IMR-90 (cell line): ENCODE measurements at regions not wholly inside any gene's neighbourhood (a gene's known extent, or its start where the extent isn't known, plus 50 kb on each side); places are given as distances from the start of the nearest gene placed in this dataset.

Source experiments
- ATAC-seq: fragments of 200-7000 bp; cut with Tn5 transposase; 2 replicates; pipeline ENCODE4 v1.9.1; 2020; ENCODE audit warnings: low read depth, mild to moderate bottlenecking, moderate library complexity
- BruUV-seq: library from RNA; stranded (reverse); fragments of 400-500 nt; replicated peaks from 2 replicates; lab custom pipeline; 2021; lab: Mats Ljungman, UMichigan
- CTCF ChIA-PET: fragments of 300-600 bp; formaldehyde crosslinking; extraction: SDS; loops from one replicate; lab custom pipeline; 2021; ENCODE audit warnings: antibody characterized with exemption; lab: Yijun Ruan, JAX
- POLR2A ChIA-PET: fragments of 300-600 bp; sonication (Branson Sonifier 250); formaldehyde crosslinking; loops from one replicate; lab custom pipeline; 2022; ENCODE audit warnings: antibody characterized with exemption; ENCODE audit not compliant: unreplicated experiment; lab: Charles Lee
- DNase-seq: peaks from one replicate; pipeline ENCODE4 v3.0.0; 2013
- H2AFZ ChIP-seq: replicated peaks from 2 replicates; pipeline ENCODE3; 2013; ENCODE audit warnings: low read length, mild to moderate bottlenecking; ENCODE audit not compliant: poor library complexity
- H2AK5ac ChIP-seq: 2 replicates; pipeline ENCODE4 v1.6.1; 2013; ENCODE audit warnings: low read depth, low read length, inconsistent platforms
- H2AK9ac ChIP-seq: replicated peaks from 2 replicates; pipeline ENCODE3; 2013; ENCODE audit warnings: mild to moderate bottlenecking, low read depth, low read length, moderate library complexity; ENCODE audit not compliant: poor library complexity
- H2BK120ac ChIP-seq: 2 replicates; pipeline ENCODE4 v1.6.1; 2013; ENCODE audit warnings: low read depth, low read length, inconsistent platforms
- H2BK15ac ChIP-seq: 3 replicates; pipeline ENCODE4 v1.6.1; 2013; ENCODE audit warnings: low read depth, low read length, inconsistent platforms
- H2BK20ac ChIP-seq: 2 replicates; pipeline ENCODE4 v1.6.1; 2013; ENCODE audit warnings: low read depth, mild to moderate bottlenecking, inconsistent platforms, low read length, moderate library complexity
- H2BK5ac ChIP-seq: 2 replicates; pipeline ENCODE4 v1.6.1; 2013; ENCODE audit warnings: mild to moderate bottlenecking, low read depth, low read length, inconsistent platforms; ENCODE audit not compliant: poor library complexity, severe bottlenecking
- H3K14ac ChIP-seq: replicated peaks from 2 replicates; pipeline ENCODE4 v1.6.1; 2013; ENCODE audit warnings: low read depth, low read length, inconsistent platforms
- H3K18ac ChIP-seq: 2 replicates; pipeline ENCODE4 v1.6.1; 2013; ENCODE audit warnings: low read depth, low read length, control low read depth
- H3K23ac ChIP-seq: 2 replicates; pipeline ENCODE4 v1.6.1; 2013; ENCODE audit warnings: low read depth, low read length, inconsistent platforms
- H3K27ac ChIP-seq: 2 replicates; pipeline ENCODE4 v1.5.1; 2013; ENCODE audit warnings: mild to moderate bottlenecking, control low read depth, low read length; ENCODE audit not compliant: insufficient read depth
- H3K27me3 ChIP-seq: 2 replicates; pipeline ENCODE4 v1.6.1; 2013; ENCODE audit warnings: low read length; ENCODE audit not compliant: control insufficient read depth, insufficient read depth
- H3K36me3 ChIP-seq: 2 replicates; pipeline ENCODE4 v1.6.1; 2013; ENCODE audit warnings: low read length, mixed read lengths; ENCODE audit not compliant: control insufficient read depth, insufficient read depth
- H3K4ac ChIP-seq: 2 replicates; pipeline ENCODE4 v1.6.1; 2013; ENCODE audit warnings: low read depth, low read length, inconsistent platforms
- H3K4me1 ChIP-seq: 2 replicates; pipeline ENCODE4 v1.6.1; 2013; ENCODE audit warnings: low read length, mixed read lengths; ENCODE audit not compliant: control insufficient read depth, insufficient read depth
- H3K4me2 ChIP-seq: 2 replicates; pipeline ENCODE4 v1.6.1; 2013; ENCODE audit warnings: low read depth, mild to moderate bottlenecking, control low read depth, low read length, moderate library complexity
- H3K4me3 ChIP-seq: 2 replicates; pipeline ENCODE4 v1.5.1; 2013; ENCODE audit warnings: low read depth, mild to moderate bottlenecking, control low read depth, low read length, moderate library complexity; ENCODE audit not compliant: insufficient read depth
- H3K56ac ChIP-seq: 2 replicates; pipeline ENCODE4 v1.6.1; 2013; ENCODE audit warnings: low read length, inconsistent platforms; ENCODE audit not compliant: insufficient read depth; ENCODE audit errors: extremely low read depth
- H3K79me1 ChIP-seq, 2 experiments: 2 replicates each; pipeline ENCODE4 v1.6.1; 2013; ENCODE audit warnings: low read length in 2 of 2, inconsistent platforms in 1 of 2, low read depth in 1 of 2
- H3K9ac ChIP-seq: 2 replicates; pipeline ENCODE4 v1.6.1; 2013; ENCODE audit warnings: low read depth, low read length, control low read depth
- H3K9me1 ChIP-seq: 2 replicates; pipeline ENCODE4 v1.6.1; 2013; ENCODE audit warnings: low read length, inconsistent platforms; ENCODE audit not compliant: insufficient read depth
- H3K9me3 ChIP-seq: 2 replicates; pipeline ENCODE4 v1.6.1; 2013; ENCODE audit warnings: low read length; ENCODE audit not compliant: control insufficient read depth, insufficient read depth
- H4K20me1 ChIP-seq: 2 replicates; pipeline ENCODE4 v1.6.1; 2013; ENCODE audit warnings: low read length, inconsistent platforms; ENCODE audit not compliant: insufficient read depth
- H4K5ac ChIP-seq: 2 replicates; pipeline ENCODE4 v1.6.1; 2013; ENCODE audit warnings: mild to moderate bottlenecking, low read depth, low read length, control low read depth
- H4K8ac ChIP-seq, 2 experiments: 2 replicates each; pipeline ENCODE4 v1.6.1; 2013; ENCODE audit warnings: low read depth in 2 of 2, low read length in 2 of 2, control low read depth in 1 of 2, inconsistent platforms in 1 of 2
- H4K91ac ChIP-seq: 2 replicates; pipeline ENCODE4 v1.6.1; 2013; ENCODE audit warnings: low read depth, low read length, inconsistent platforms; ENCODE audit not compliant: insufficient read depth
- BHLHE40 ChIP-seq: fragments of 150-350 bp; IDR thresholded peaks from 2 replicates; pipeline ENCODE4 v1.6.1; 2016; ENCODE audit warnings: mild to moderate bottlenecking, low read depth, low read length
- CEBPB ChIP-seq: IDR thresholded peaks from 2 replicates; pipeline ENCODE4 v1.6.1; 2012; ENCODE audit warnings: low read depth, low read length, improper control_type of control experiment
- CHD1 ChIP-seq: IDR thresholded peaks from 2 replicates; pipeline ENCODE4 v1.6.1; 2012; ENCODE audit warnings: low read depth, low read length, improper control_type of control experiment
- FOS ChIP-seq: fragments of 150-350 bp; IDR thresholded peaks from 2 replicates; pipeline ENCODE4 v1.6.1; 2016; ENCODE audit warnings: low read depth, low read length
- MAFK ChIP-seq: IDR thresholded peaks from 2 replicates; pipeline ENCODE4 v1.6.1; 2012; ENCODE audit warnings: low read depth, low read length, improper control_type of control experiment
- MAZ ChIP-seq: IDR thresholded peaks from 2 replicates; pipeline ENCODE4 v1.6.1; 2012; ENCODE audit warnings: low read depth, mild to moderate bottlenecking, low read length, improper control_type of control experiment, moderate library complexity, borderline replicate concordance
- MXI1 ChIP-seq: IDR thresholded peaks from 2 replicates; pipeline ENCODE4 v1.6.1; 2012; ENCODE audit warnings: low read depth, mild to moderate bottlenecking, low read length, moderate library complexity, borderline replicate concordance
- NFE2L2 ChIP-seq: fragments of 150-350 bp; IDR thresholded peaks from 2 replicates; pipeline ENCODE4 v1.6.1; 2016; ENCODE audit warnings: low read depth, mild to moderate bottlenecking, low read length
- POLR2A ChIP-seq: IDR thresholded peaks from 2 replicates; pipeline ENCODE4 v1.6.1; 2012; ENCODE audit warnings: mild to moderate bottlenecking, low read depth, low read length
- RAD21 ChIP-seq: IDR thresholded peaks from 2 replicates; pipeline ENCODE4 v1.6.1; 2012; ENCODE audit warnings: low read length, improper control_type of control experiment
- RCOR1 ChIP-seq: IDR thresholded peaks from 2 replicates; pipeline ENCODE4 v1.6.1; 2012; ENCODE audit warnings: mild to moderate bottlenecking, low read length, improper control_type of control experiment; ENCODE audit not compliant: insufficient replicate concordance
- RFX5 ChIP-seq: IDR thresholded peaks from 2 replicates; pipeline ENCODE4 v1.8.0; 2012; ENCODE audit warnings: low read depth, mild to moderate bottlenecking, low read length, moderate library complexity
- SMC3 ChIP-seq: fragments of 150-350 bp; IDR thresholded peaks from 2 replicates; pipeline ENCODE4 v1.6.1; 2016; ENCODE audit warnings: low read depth, mild to moderate bottlenecking, antibody characterized with exemption, low read length, moderate library complexity
- dilution Hi-C: fragments of 300-500 bp; cut with HindIII; formaldehyde crosslinking; loops from one replicate; pipeline ENCODE4 v1.14.3; 2018; ENCODE audit warnings: low sequenced_read_pairs; ENCODE audit not compliant: unreplicated experiment
- in situ Hi-C: fragments of 300-500 bp; cut with MboI; formaldehyde crosslinking; loops from 3 replicates; pipeline ENCODE4 v1.14.3; 2019; ENCODE audit warnings: low sequenced_read_pairs, inconsistent platforms, mixed read lengths
- intact Hi-C: fragments of 100-400 bp; cut with micrococcal nuclease; formaldehyde crosslinking; loops from 2 replicates; pipeline ENCODE4 v1.10.0; 2022
- TF ChIP-seq, protein P1 (sequence below): fragments of 150-350 bp; IDR thresholded peaks from 2 replicates; pipeline ENCODE4 v1.6.1; 2017; ENCODE audit warnings: mild to moderate bottlenecking, antibody characterized with exemption, low read length, low read depth
- TF ChIP-seq, protein P2 (sequence below): fragments of 150-350 bp; IDR thresholded peaks from 2 replicates; pipeline ENCODE4 v1.6.1; 2016; ENCODE audit warnings: low read depth, mild to moderate bottlenecking, low read length, moderate library complexity, borderline replicate concordance
- TF ChIP-seq, protein P3 (sequence below): conservative IDR thresholded peaks from 2 replicates; pipeline ENCODE4 v1.5.1; 2012; ENCODE audit warnings: mild to moderate bottlenecking, low read depth, low read length, improper control_type of control experiment

GRCh38 chr11:37926772-37927171, 1328.7 kb upstream of the RAG2 start:
- Histone ChIP-seq H2AFZ (no peak overlapping the region), H3K9ac (no peak overlapping the region), H2BK120ac (no peak overlapping the region), H3K79me1 (no peaks in the 10 kb centered on the region), H3K27ac (no peak overlapping the region), H3K4me3 (no peak overlapping the region), H4K91ac (no peak overlapping the region), H3K9me1 (no peaks in the 10 kb centered on the region), H3K9me3 (no peaks in the 10 kb centered on the region), H3K23ac (no peak overlapping the region), H3K27me3 (no peaks in the 10 kb centered on the region), H3K4me1 (no peaks in the 10 kb centered on the region), H4K8ac (no peak overlapping the region), H3K14ac (no peak overlapping the region), H2AK9ac (no peak overlapping the region), H3K56ac (no peak overlapping the region), H3K36me3 (no peaks in the 10 kb centered on the region), H3K4ac (no peak overlapping the region), H4K5ac (no peak overlapping the region), H2BK5ac (no peak overlapping the region), H2AK5ac (no peak overlapping the region), H2BK15ac (no peak overlapping the region), H3K18ac (no peak overlapping the region), H3K4me2 (no peak overlapping the region), H2BK20ac (no peak overlapping the region), H4K20me1 (no peaks in the 10 kb centered on the region)
- ChIA-PET CTCF (no interaction called here), POLR2A (no interaction called here)
- in situ Hi-C loops (loop anchor here (25.0 kb wide), 1 partner anchor 861 kb away; no protein-coding TSS in a partner anchor), dilution Hi-C loops (no loop called here), intact Hi-C loops (no loop called here)
- no peak for ATAC-seq
- BruUV-seq: no TSS peak
- no peak for DNase-seq
- TF ChIP-seq RCOR1 (no peak), MAZ (no peak), MXI1 (no peak), BHLHE40 (no peak), RFX5 (no peak), POLR2A (no peak), FOS (no peak), SMC3 (no peak), MAFK (no peak), RAD21 (no peak), NFE2L2 (no peak), CHD1 (no peak), CEBPB (no peak)
- TF ChIP-seq, protein P1, sequence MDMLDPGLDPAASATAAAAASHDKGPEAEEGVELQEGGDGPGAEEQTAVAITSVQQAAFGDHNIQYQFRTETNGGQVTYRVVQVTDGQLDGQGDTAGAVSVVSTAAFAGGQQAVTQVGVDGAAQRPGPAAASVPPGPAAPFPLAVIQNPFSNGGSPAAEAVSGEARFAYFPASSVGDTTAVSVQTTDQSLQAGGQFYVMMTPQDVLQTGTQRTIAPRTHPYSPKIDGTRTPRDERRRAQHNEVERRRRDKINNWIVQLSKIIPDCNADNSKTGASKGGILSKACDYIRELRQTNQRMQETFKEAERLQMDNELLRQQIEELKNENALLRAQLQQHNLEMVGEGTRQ: no peak
- TF ChIP-seq, protein P2, sequence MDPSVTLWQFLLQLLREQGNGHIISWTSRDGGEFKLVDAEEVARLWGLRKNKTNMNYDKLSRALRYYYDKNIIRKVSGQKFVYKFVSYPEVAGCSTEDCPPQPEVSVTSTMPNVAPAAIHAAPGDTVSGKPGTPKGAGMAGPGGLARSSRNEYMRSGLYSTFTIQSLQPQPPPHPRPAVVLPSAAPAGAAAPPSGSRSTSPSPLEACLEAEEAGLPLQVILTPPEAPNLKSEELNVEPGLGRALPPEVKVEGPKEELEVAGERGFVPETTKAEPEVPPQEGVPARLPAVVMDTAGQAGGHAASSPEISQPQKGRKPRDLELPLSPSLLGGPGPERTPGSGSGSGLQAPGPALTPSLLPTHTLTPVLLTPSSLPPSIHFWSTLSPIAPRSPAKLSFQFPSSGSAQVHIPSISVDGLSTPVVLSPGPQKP: no peak
- TF ChIP-seq, protein P3, sequence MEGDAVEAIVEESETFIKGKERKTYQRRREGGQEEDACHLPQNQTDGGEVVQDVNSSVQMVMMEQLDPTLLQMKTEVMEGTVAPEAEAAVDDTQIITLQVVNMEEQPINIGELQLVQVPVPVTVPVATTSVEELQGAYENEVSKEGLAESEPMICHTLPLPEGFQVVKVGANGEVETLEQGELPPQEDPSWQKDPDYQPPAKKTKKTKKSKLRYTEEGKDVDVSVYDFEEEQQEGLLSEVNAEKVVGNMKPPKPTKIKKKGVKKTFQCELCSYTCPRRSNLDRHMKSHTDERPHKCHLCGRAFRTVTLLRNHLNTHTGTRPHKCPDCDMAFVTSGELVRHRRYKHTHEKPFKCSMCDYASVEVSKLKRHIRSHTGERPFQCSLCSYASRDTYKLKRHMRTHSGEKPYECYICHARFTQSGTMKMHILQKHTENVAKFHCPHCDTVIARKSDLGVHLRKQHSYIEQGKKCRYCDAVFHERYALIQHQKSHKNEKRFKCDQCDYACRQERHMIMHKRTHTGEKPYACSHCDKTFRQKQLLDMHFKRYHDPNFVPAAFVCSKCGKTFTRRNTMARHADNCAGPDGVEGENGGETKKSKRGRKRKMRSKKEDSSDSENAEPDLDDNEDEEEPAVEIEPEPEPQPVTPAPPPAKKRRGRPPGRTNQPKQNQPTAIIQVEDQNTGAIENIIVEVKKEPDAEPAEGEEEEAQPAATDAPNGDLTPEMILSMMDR: no peak
